IMR-90 (cell line): ENCODE measurements at regions not wholly inside any gene's neighbourhood (a gene's known extent, or its start where the extent isn't known, plus 50 kb on each side); places are given as distances from the start of the nearest gene placed in this dataset.

Experiments used
- ATAC-seq: fragments of 200-7000 bp; cut with Tn5 transposase; 2 replicates; pipeline ENCODE4 v1.9.1; 2020; ENCODE audit warnings: low read depth, mild to moderate bottlenecking, moderate library complexity
- BruUV-seq: library from RNA; stranded (reverse); fragments of 400-500 nt; replicated peaks from 2 replicates; lab custom pipeline; 2021; lab: Mats Ljungman, UMichigan
- CTCF ChIA-PET: fragments of 300-600 bp; formaldehyde crosslinking; extraction: SDS; loops from one replicate; lab custom pipeline; 2021; ENCODE audit warnings: antibody characterized with exemption; lab: Yijun Ruan, JAX
- POLR2A ChIA-PET: fragments of 300-600 bp; sonication (Branson Sonifier 250); formaldehyde crosslinking; loops from one replicate; lab custom pipeline; 2022; ENCODE audit warnings: antibody characterized with exemption; ENCODE audit not compliant: unreplicated experiment; lab: Charles Lee
- DNase-seq: peaks from one replicate; pipeline ENCODE4 v3.0.0; 2013
- H2AFZ ChIP-seq: replicated peaks from 2 replicates; pipeline ENCODE3; 2013; ENCODE audit warnings: low read length, mild to moderate bottlenecking; ENCODE audit not compliant: poor library complexity
- H2AK5ac ChIP-seq: 2 replicates; pipeline ENCODE4 v1.6.1; 2013; ENCODE audit warnings: low read depth, low read length, inconsistent platforms
- H2AK9ac ChIP-seq: replicated peaks from 2 replicates; pipeline ENCODE3; 2013; ENCODE audit warnings: mild to moderate bottlenecking, low read depth, low read length, moderate library complexity; ENCODE audit not compliant: poor library complexity
- H2BK120ac ChIP-seq: 2 replicates; pipeline ENCODE4 v1.6.1; 2013; ENCODE audit warnings: low read depth, low read length, inconsistent platforms
- H2BK15ac ChIP-seq: 3 replicates; pipeline ENCODE4 v1.6.1; 2013; ENCODE audit warnings: low read depth, low read length, inconsistent platforms
- H2BK20ac ChIP-seq: 2 replicates; pipeline ENCODE4 v1.6.1; 2013; ENCODE audit warnings: low read depth, mild to moderate bottlenecking, inconsistent platforms, low read length, moderate library complexity
- H2BK5ac ChIP-seq: 2 replicates; pipeline ENCODE4 v1.6.1; 2013; ENCODE audit warnings: mild to moderate bottlenecking, low read depth, low read length, inconsistent platforms; ENCODE audit not compliant: poor library complexity, severe bottlenecking
- H3K14ac ChIP-seq: replicated peaks from 2 replicates; pipeline ENCODE4 v1.6.1; 2013; ENCODE audit warnings: low read depth, low read length, inconsistent platforms
- H3K18ac ChIP-seq: 2 replicates; pipeline ENCODE4 v1.6.1; 2013; ENCODE audit warnings: low read depth, low read length, control low read depth
- H3K23ac ChIP-seq: 2 replicates; pipeline ENCODE4 v1.6.1; 2013; ENCODE audit warnings: low read depth, low read length, inconsistent platforms
- H3K27ac ChIP-seq: 2 replicates; pipeline ENCODE4 v1.5.1; 2013; ENCODE audit warnings: mild to moderate bottlenecking, control low read depth, low read length; ENCODE audit not compliant: insufficient read depth
- H3K27me3 ChIP-seq: 2 replicates; pipeline ENCODE4 v1.6.1; 2013; ENCODE audit warnings: low read length; ENCODE audit not compliant: control insufficient read depth, insufficient read depth
- H3K36me3 ChIP-seq: 2 replicates; pipeline ENCODE4 v1.6.1; 2013; ENCODE audit warnings: low read length, mixed read lengths; ENCODE audit not compliant: control insufficient read depth, insufficient read depth
- H3K4ac ChIP-seq: 2 replicates; pipeline ENCODE4 v1.6.1; 2013; ENCODE audit warnings: low read depth, low read length, inconsistent platforms
- H3K4me1 ChIP-seq: 2 replicates; pipeline ENCODE4 v1.6.1; 2013; ENCODE audit warnings: low read length, mixed read lengths; ENCODE audit not compliant: control insufficient read depth, insufficient read depth
- H3K4me2 ChIP-seq: 2 replicates; pipeline ENCODE4 v1.6.1; 2013; ENCODE audit warnings: low read depth, mild to moderate bottlenecking, control low read depth, low read length, moderate library complexity
- H3K4me3 ChIP-seq: 2 replicates; pipeline ENCODE4 v1.5.1; 2013; ENCODE audit warnings: low read depth, mild to moderate bottlenecking, control low read depth, low read length, moderate library complexity; ENCODE audit not compliant: insufficient read depth
- H3K56ac ChIP-seq: 2 replicates; pipeline ENCODE4 v1.6.1; 2013; ENCODE audit warnings: low read length, inconsistent platforms; ENCODE audit not compliant: insufficient read depth; ENCODE audit errors: extremely low read depth
- H3K79me1 ChIP-seq, 2 experiments: 2 replicates each; pipeline ENCODE4 v1.6.1; 2013; ENCODE audit warnings: low read length in 2 of 2, inconsistent platforms in 1 of 2, low read depth in 1 of 2
- H3K9ac ChIP-seq: 2 replicates; pipeline ENCODE4 v1.6.1; 2013; ENCODE audit warnings: low read depth, low read length, control low read depth
- H3K9me1 ChIP-seq: 2 replicates; pipeline ENCODE4 v1.6.1; 2013; ENCODE audit warnings: low read length, inconsistent platforms; ENCODE audit not compliant: insufficient read depth
- H3K9me3 ChIP-seq: 2 replicates; pipeline ENCODE4 v1.6.1; 2013; ENCODE audit warnings: low read length; ENCODE audit not compliant: control insufficient read depth, insufficient read depth
- H4K20me1 ChIP-seq: 2 replicates; pipeline ENCODE4 v1.6.1; 2013; ENCODE audit warnings: low read length, inconsistent platforms; ENCODE audit not compliant: insufficient read depth
- H4K5ac ChIP-seq: 2 replicates; pipeline ENCODE4 v1.6.1; 2013; ENCODE audit warnings: mild to moderate bottlenecking, low read depth, low read length, control low read depth
- H4K8ac ChIP-seq, 2 experiments: 2 replicates each; pipeline ENCODE4 v1.6.1; 2013; ENCODE audit warnings: low read depth in 2 of 2, low read length in 2 of 2, control low read depth in 1 of 2, inconsistent platforms in 1 of 2
- H4K91ac ChIP-seq: 2 replicates; pipeline ENCODE4 v1.6.1; 2013; ENCODE audit warnings: low read depth, low read length, inconsistent platforms; ENCODE audit not compliant: insufficient read depth
- BHLHE40 ChIP-seq: fragments of 150-350 bp; IDR thresholded peaks from 2 replicates; pipeline ENCODE4 v1.6.1; 2016; ENCODE audit warnings: mild to moderate bottlenecking, low read depth, low read length
- CEBPB ChIP-seq: IDR thresholded peaks from 2 replicates; pipeline ENCODE4 v1.6.1; 2012; ENCODE audit warnings: low read depth, low read length, improper control_type of control experiment
- FOS ChIP-seq: fragments of 150-350 bp; IDR thresholded peaks from 2 replicates; pipeline ENCODE4 v1.6.1; 2016; ENCODE audit warnings: low read depth, low read length
- MAFK ChIP-seq: IDR thresholded peaks from 2 replicates; pipeline ENCODE4 v1.6.1; 2012; ENCODE audit warnings: low read depth, low read length, improper control_type of control experiment
- MAZ ChIP-seq: IDR thresholded peaks from 2 replicates; pipeline ENCODE4 v1.6.1; 2012; ENCODE audit warnings: low read depth, mild to moderate bottlenecking, low read length, improper control_type of control experiment, moderate library complexity, borderline replicate concordance
- MXI1 ChIP-seq: IDR thresholded peaks from 2 replicates; pipeline ENCODE4 v1.6.1; 2012; ENCODE audit warnings: low read depth, mild to moderate bottlenecking, low read length, moderate library complexity, borderline replicate concordance
- NFE2L2 ChIP-seq: fragments of 150-350 bp; IDR thresholded peaks from 2 replicates; pipeline ENCODE4 v1.6.1; 2016; ENCODE audit warnings: low read depth, mild to moderate bottlenecking, low read length
- POLR2A ChIP-seq: IDR thresholded peaks from 2 replicates; pipeline ENCODE4 v1.6.1; 2012; ENCODE audit warnings: mild to moderate bottlenecking, low read depth, low read length
- RAD21 ChIP-seq: IDR thresholded peaks from 2 replicates; pipeline ENCODE4 v1.6.1; 2012; ENCODE audit warnings: low read length, improper control_type of control experiment
- RCOR1 ChIP-seq: IDR thresholded peaks from 2 replicates; pipeline ENCODE4 v1.6.1; 2012; ENCODE audit warnings: mild to moderate bottlenecking, low read length, improper control_type of control experiment; ENCODE audit not compliant: insufficient replicate concordance
- RFX5 ChIP-seq: IDR thresholded peaks from 2 replicates; pipeline ENCODE4 v1.8.0; 2012; ENCODE audit warnings: low read depth, mild to moderate bottlenecking, low read length, moderate library complexity
- SMC3 ChIP-seq: fragments of 150-350 bp; IDR thresholded peaks from 2 replicates; pipeline ENCODE4 v1.6.1; 2016; ENCODE audit warnings: low read depth, mild to moderate bottlenecking, antibody characterized with exemption, low read length, moderate library complexity
- WGBS, 2 experiments: methylation state at CpG; one replicate each; pipeline versions ENCODE4 v1.1.5 to v1.1.7; 2013; ENCODE audit warnings: missing lambda C conversion rate in 2 of 2; ENCODE audit not compliant: insufficient read length in 1 of 2; ENCODE audit errors: extremely low coverage in 2 of 2; 5-methylcytosine and 5-hydroxymethylcytosine counted together
- dilution Hi-C: fragments of 300-500 bp; cut with HindIII; formaldehyde crosslinking; loops from one replicate; pipeline ENCODE4 v1.14.3; 2018; ENCODE audit warnings: low sequenced_read_pairs; ENCODE audit not compliant: unreplicated experiment
- in situ Hi-C: fragments of 300-500 bp; cut with MboI; formaldehyde crosslinking; loops from 3 replicates; pipeline ENCODE4 v1.14.3; 2019; ENCODE audit warnings: low sequenced_read_pairs, inconsistent platforms, mixed read lengths
- intact Hi-C: fragments of 100-400 bp; cut with micrococcal nuclease; formaldehyde crosslinking; loops from 2 replicates; pipeline ENCODE4 v1.10.0; 2022
- TF ChIP-seq, protein P1 (sequence below): conservative IDR thresholded peaks from 2 replicates; pipeline ENCODE4 v1.5.1; 2012; ENCODE audit warnings: mild to moderate bottlenecking, low read depth, low read length, improper control_type of control experiment
- TF ChIP-seq, protein P2 (sequence below): fragments of 150-350 bp; IDR thresholded peaks from 2 replicates; pipeline ENCODE4 v1.6.1; 2017; ENCODE audit warnings: mild to moderate bottlenecking, antibody characterized with exemption, low read length, low read depth
- TF ChIP-seq, protein P3 (sequence below): fragments of 150-350 bp; IDR thresholded peaks from 2 replicates; pipeline ENCODE4 v1.6.1; 2016; ENCODE audit warnings: low read depth, mild to moderate bottlenecking, low read length, moderate library complexity, borderline replicate concordance

DNA sequence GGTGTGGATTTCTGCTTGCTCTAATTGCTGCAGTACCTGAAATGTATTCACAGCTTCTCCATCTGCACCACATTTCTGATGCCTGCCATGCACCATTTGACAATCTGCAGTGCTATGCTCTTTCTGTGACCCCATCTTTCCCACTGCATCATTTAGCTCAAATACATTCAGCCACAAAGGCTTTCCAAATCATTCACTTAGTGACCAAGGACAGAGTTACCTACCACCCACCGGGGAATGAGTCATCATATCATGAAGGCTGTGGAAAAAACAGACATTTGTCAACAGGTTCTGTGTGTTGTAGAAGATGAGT, 465.5 kb upstream of the ATP2B1 start:
- CTCF ChIA-PET: no interaction called here

More for the DNA sequence above, 465.5 kb upstream of the ATP2B1 start:
- DNase-seq (no peak), ATAC-seq (no peak)
- Histone ChIP-seq H4K20me1 (no peaks in the 10 kb centered on the region), H2BK120ac (no peak overlapping the region), H3K36me3 (no peaks in the 10 kb centered on the region), H2AK5ac (no peak overlapping the region), H3K27me3 (no peaks in the 10 kb centered on the region), H2AFZ (no peak overlapping the region), H4K91ac (no peak overlapping the region), H3K23ac (no peak overlapping the region), H3K4me1 (no peaks in the 10 kb centered on the region), H3K9me1 (no peaks in the 10 kb centered on the region), H2BK5ac (no peak overlapping the region), H3K4ac (no peak overlapping the region), H2BK20ac (no peak overlapping the region), H3K27ac (no peak overlapping the region), H2AK9ac (no peak overlapping the region), H4K8ac (no peak overlapping the region), H4K5ac (no peak overlapping the region), H3K9ac (no peak overlapping the region), H3K4me2 (no peak overlapping the region), H3K9me3 (no peaks in the 10 kb centered on the region), H3K18ac (no peak overlapping the region), H2BK15ac (no peak overlapping the region), H3K14ac (no peak overlapping the region), H3K79me1 (no peaks in the 10 kb centered on the region), H3K4me3 (no peak overlapping the region), H3K56ac (no peak overlapping the region)
- no CpG with 5 or more reads among the region's 1 CpG for WGBS, 2 experiments
- intact Hi-C loops: no loop called here
- no TSS peak for BruUV-seq
- dilution Hi-C loops: no loop called here
- in situ Hi-C loops: no loop called here
- no peak for TF ChIP-seq FOS
- TF ChIP-seq BHLHE40: no peak
- TF ChIP-seq RFX5: no peak
- TF ChIP-seq MAFK: no peak
- TF ChIP-seq, protein P1, sequence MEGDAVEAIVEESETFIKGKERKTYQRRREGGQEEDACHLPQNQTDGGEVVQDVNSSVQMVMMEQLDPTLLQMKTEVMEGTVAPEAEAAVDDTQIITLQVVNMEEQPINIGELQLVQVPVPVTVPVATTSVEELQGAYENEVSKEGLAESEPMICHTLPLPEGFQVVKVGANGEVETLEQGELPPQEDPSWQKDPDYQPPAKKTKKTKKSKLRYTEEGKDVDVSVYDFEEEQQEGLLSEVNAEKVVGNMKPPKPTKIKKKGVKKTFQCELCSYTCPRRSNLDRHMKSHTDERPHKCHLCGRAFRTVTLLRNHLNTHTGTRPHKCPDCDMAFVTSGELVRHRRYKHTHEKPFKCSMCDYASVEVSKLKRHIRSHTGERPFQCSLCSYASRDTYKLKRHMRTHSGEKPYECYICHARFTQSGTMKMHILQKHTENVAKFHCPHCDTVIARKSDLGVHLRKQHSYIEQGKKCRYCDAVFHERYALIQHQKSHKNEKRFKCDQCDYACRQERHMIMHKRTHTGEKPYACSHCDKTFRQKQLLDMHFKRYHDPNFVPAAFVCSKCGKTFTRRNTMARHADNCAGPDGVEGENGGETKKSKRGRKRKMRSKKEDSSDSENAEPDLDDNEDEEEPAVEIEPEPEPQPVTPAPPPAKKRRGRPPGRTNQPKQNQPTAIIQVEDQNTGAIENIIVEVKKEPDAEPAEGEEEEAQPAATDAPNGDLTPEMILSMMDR: no peak
- no peak for TF ChIP-seq NFE2L2
- TF ChIP-seq, protein P2, sequence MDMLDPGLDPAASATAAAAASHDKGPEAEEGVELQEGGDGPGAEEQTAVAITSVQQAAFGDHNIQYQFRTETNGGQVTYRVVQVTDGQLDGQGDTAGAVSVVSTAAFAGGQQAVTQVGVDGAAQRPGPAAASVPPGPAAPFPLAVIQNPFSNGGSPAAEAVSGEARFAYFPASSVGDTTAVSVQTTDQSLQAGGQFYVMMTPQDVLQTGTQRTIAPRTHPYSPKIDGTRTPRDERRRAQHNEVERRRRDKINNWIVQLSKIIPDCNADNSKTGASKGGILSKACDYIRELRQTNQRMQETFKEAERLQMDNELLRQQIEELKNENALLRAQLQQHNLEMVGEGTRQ: no peak
- TF ChIP-seq MAZ: no peak
- TF ChIP-seq RCOR1: no peak
- TF ChIP-seq, protein P3, sequence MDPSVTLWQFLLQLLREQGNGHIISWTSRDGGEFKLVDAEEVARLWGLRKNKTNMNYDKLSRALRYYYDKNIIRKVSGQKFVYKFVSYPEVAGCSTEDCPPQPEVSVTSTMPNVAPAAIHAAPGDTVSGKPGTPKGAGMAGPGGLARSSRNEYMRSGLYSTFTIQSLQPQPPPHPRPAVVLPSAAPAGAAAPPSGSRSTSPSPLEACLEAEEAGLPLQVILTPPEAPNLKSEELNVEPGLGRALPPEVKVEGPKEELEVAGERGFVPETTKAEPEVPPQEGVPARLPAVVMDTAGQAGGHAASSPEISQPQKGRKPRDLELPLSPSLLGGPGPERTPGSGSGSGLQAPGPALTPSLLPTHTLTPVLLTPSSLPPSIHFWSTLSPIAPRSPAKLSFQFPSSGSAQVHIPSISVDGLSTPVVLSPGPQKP: no peak
- no peak for TF ChIP-seq POLR2A
- no peak for TF ChIP-seq RAD21
- no peak for TF ChIP-seq CEBPB
- no peak for TF ChIP-seq SMC3
- TF ChIP-seq MXI1: no peak
- POLR2A ChIA-PET: no interaction called here
